IMR-90 (cell line): ENCODE measurements at regions not wholly inside any gene's neighbourhood (a gene's known extent, or its start where the extent isn't known, plus 50 kb on each side); places are given as distances from the start of the nearest gene placed in this dataset.

ENCODE experiments used
- ATAC-seq: fragments of 200-7000 bp; cut with Tn5 transposase; 2 replicates; pipeline ENCODE4 v1.9.1; 2020; ENCODE audit warnings: low read depth, mild to moderate bottlenecking, moderate library complexity
- BruUV-seq: library from RNA; stranded (reverse); fragments of 400-500 nt; replicated peaks from 2 replicates; lab custom pipeline; 2021; lab: Mats Ljungman, UMichigan
- CTCF ChIA-PET: fragments of 300-600 bp; formaldehyde crosslinking; extraction: SDS; loops from one replicate; lab custom pipeline; 2021; ENCODE audit warnings: antibody characterized with exemption; lab: Yijun Ruan, JAX
- POLR2A ChIA-PET: fragments of 300-600 bp; sonication (Branson Sonifier 250); formaldehyde crosslinking; loops from one replicate; lab custom pipeline; 2022; ENCODE audit warnings: antibody characterized with exemption; ENCODE audit not compliant: unreplicated experiment; lab: Charles Lee
- DNase-seq: peaks from one replicate; pipeline ENCODE4 v3.0.0; 2013
- H2AFZ ChIP-seq: replicated peaks from 2 replicates; pipeline ENCODE3; 2013; ENCODE audit warnings: low read length, mild to moderate bottlenecking; ENCODE audit not compliant: poor library complexity
- H2AK5ac ChIP-seq: 2 replicates; pipeline ENCODE4 v1.6.1; 2013; ENCODE audit warnings: low read depth, low read length, inconsistent platforms
- H2AK9ac ChIP-seq: replicated peaks from 2 replicates; pipeline ENCODE3; 2013; ENCODE audit warnings: mild to moderate bottlenecking, low read depth, low read length, moderate library complexity; ENCODE audit not compliant: poor library complexity
- H2BK120ac ChIP-seq: 2 replicates; pipeline ENCODE4 v1.6.1; 2013; ENCODE audit warnings: low read depth, low read length, inconsistent platforms
- H2BK15ac ChIP-seq: 3 replicates; pipeline ENCODE4 v1.6.1; 2013; ENCODE audit warnings: low read depth, low read length, inconsistent platforms
- H2BK20ac ChIP-seq: 2 replicates; pipeline ENCODE4 v1.6.1; 2013; ENCODE audit warnings: low read depth, mild to moderate bottlenecking, inconsistent platforms, low read length, moderate library complexity
- H2BK5ac ChIP-seq: 2 replicates; pipeline ENCODE4 v1.6.1; 2013; ENCODE audit warnings: mild to moderate bottlenecking, low read depth, low read length, inconsistent platforms; ENCODE audit not compliant: poor library complexity, severe bottlenecking
- H3K14ac ChIP-seq: replicated peaks from 2 replicates; pipeline ENCODE4 v1.6.1; 2013; ENCODE audit warnings: low read depth, low read length, inconsistent platforms
- H3K18ac ChIP-seq: 2 replicates; pipeline ENCODE4 v1.6.1; 2013; ENCODE audit warnings: low read depth, low read length, control low read depth
- H3K23ac ChIP-seq: 2 replicates; pipeline ENCODE4 v1.6.1; 2013; ENCODE audit warnings: low read depth, low read length, inconsistent platforms
- H3K27ac ChIP-seq: 2 replicates; pipeline ENCODE4 v1.5.1; 2013; ENCODE audit warnings: mild to moderate bottlenecking, control low read depth, low read length; ENCODE audit not compliant: insufficient read depth
- H3K27me3 ChIP-seq: 2 replicates; pipeline ENCODE4 v1.6.1; 2013; ENCODE audit warnings: low read length; ENCODE audit not compliant: control insufficient read depth, insufficient read depth
- H3K36me3 ChIP-seq: 2 replicates; pipeline ENCODE4 v1.6.1; 2013; ENCODE audit warnings: low read length, mixed read lengths; ENCODE audit not compliant: control insufficient read depth, insufficient read depth
- H3K4ac ChIP-seq: 2 replicates; pipeline ENCODE4 v1.6.1; 2013; ENCODE audit warnings: low read depth, low read length, inconsistent platforms
- H3K4me1 ChIP-seq: 2 replicates; pipeline ENCODE4 v1.6.1; 2013; ENCODE audit warnings: low read length, mixed read lengths; ENCODE audit not compliant: control insufficient read depth, insufficient read depth
- H3K4me2 ChIP-seq: 2 replicates; pipeline ENCODE4 v1.6.1; 2013; ENCODE audit warnings: low read depth, mild to moderate bottlenecking, control low read depth, low read length, moderate library complexity
- H3K4me3 ChIP-seq: 2 replicates; pipeline ENCODE4 v1.5.1; 2013; ENCODE audit warnings: low read depth, mild to moderate bottlenecking, control low read depth, low read length, moderate library complexity; ENCODE audit not compliant: insufficient read depth
- H3K56ac ChIP-seq: 2 replicates; pipeline ENCODE4 v1.6.1; 2013; ENCODE audit warnings: low read length, inconsistent platforms; ENCODE audit not compliant: insufficient read depth; ENCODE audit errors: extremely low read depth
- H3K79me1 ChIP-seq, 2 experiments: 2 replicates each; pipeline ENCODE4 v1.6.1; 2013; ENCODE audit warnings: low read length in 2 of 2, inconsistent platforms in 1 of 2, low read depth in 1 of 2
- H3K9ac ChIP-seq: 2 replicates; pipeline ENCODE4 v1.6.1; 2013; ENCODE audit warnings: low read depth, low read length, control low read depth
- H3K9me1 ChIP-seq: 2 replicates; pipeline ENCODE4 v1.6.1; 2013; ENCODE audit warnings: low read length, inconsistent platforms; ENCODE audit not compliant: insufficient read depth
- H3K9me3 ChIP-seq: 2 replicates; pipeline ENCODE4 v1.6.1; 2013; ENCODE audit warnings: low read length; ENCODE audit not compliant: control insufficient read depth, insufficient read depth
- H4K20me1 ChIP-seq: 2 replicates; pipeline ENCODE4 v1.6.1; 2013; ENCODE audit warnings: low read length, inconsistent platforms; ENCODE audit not compliant: insufficient read depth
- H4K5ac ChIP-seq: 2 replicates; pipeline ENCODE4 v1.6.1; 2013; ENCODE audit warnings: mild to moderate bottlenecking, low read depth, low read length, control low read depth
- H4K8ac ChIP-seq, 2 experiments: 2 replicates each; pipeline ENCODE4 v1.6.1; 2013; ENCODE audit warnings: low read depth in 2 of 2, low read length in 2 of 2, control low read depth in 1 of 2, inconsistent platforms in 1 of 2
- H4K91ac ChIP-seq: 2 replicates; pipeline ENCODE4 v1.6.1; 2013; ENCODE audit warnings: low read depth, low read length, inconsistent platforms; ENCODE audit not compliant: insufficient read depth
- BHLHE40 ChIP-seq: fragments of 150-350 bp; IDR thresholded peaks from 2 replicates; pipeline ENCODE4 v1.6.1; 2016; ENCODE audit warnings: mild to moderate bottlenecking, low read depth, low read length
- CEBPB ChIP-seq: IDR thresholded peaks from 2 replicates; pipeline ENCODE4 v1.6.1; 2012; ENCODE audit warnings: low read depth, low read length, improper control_type of control experiment
- CHD1 ChIP-seq: IDR thresholded peaks from 2 replicates; pipeline ENCODE4 v1.6.1; 2012; ENCODE audit warnings: low read depth, low read length, improper control_type of control experiment
- FOS ChIP-seq: fragments of 150-350 bp; IDR thresholded peaks from 2 replicates; pipeline ENCODE4 v1.6.1; 2016; ENCODE audit warnings: low read depth, low read length
- MAFK ChIP-seq: IDR thresholded peaks from 2 replicates; pipeline ENCODE4 v1.6.1; 2012; ENCODE audit warnings: low read depth, low read length, improper control_type of control experiment
- MAZ ChIP-seq: IDR thresholded peaks from 2 replicates; pipeline ENCODE4 v1.6.1; 2012; ENCODE audit warnings: low read depth, mild to moderate bottlenecking, low read length, improper control_type of control experiment, moderate library complexity, borderline replicate concordance
- MXI1 ChIP-seq: IDR thresholded peaks from 2 replicates; pipeline ENCODE4 v1.6.1; 2012; ENCODE audit warnings: low read depth, mild to moderate bottlenecking, low read length, moderate library complexity, borderline replicate concordance
- NFE2L2 ChIP-seq: fragments of 150-350 bp; IDR thresholded peaks from 2 replicates; pipeline ENCODE4 v1.6.1; 2016; ENCODE audit warnings: low read depth, mild to moderate bottlenecking, low read length
- POLR2A ChIP-seq: IDR thresholded peaks from 2 replicates; pipeline ENCODE4 v1.6.1; 2012; ENCODE audit warnings: mild to moderate bottlenecking, low read depth, low read length
- RAD21 ChIP-seq: IDR thresholded peaks from 2 replicates; pipeline ENCODE4 v1.6.1; 2012; ENCODE audit warnings: low read length, improper control_type of control experiment
- RCOR1 ChIP-seq: IDR thresholded peaks from 2 replicates; pipeline ENCODE4 v1.6.1; 2012; ENCODE audit warnings: mild to moderate bottlenecking, low read length, improper control_type of control experiment; ENCODE audit not compliant: insufficient replicate concordance
- RFX5 ChIP-seq: IDR thresholded peaks from 2 replicates; pipeline ENCODE4 v1.8.0; 2012; ENCODE audit warnings: low read depth, mild to moderate bottlenecking, low read length, moderate library complexity
- SMC3 ChIP-seq: fragments of 150-350 bp; IDR thresholded peaks from 2 replicates; pipeline ENCODE4 v1.6.1; 2016; ENCODE audit warnings: low read depth, mild to moderate bottlenecking, antibody characterized with exemption, low read length, moderate library complexity
- WGBS, 2 experiments: methylation state at CpG; one replicate each; pipeline versions ENCODE4 v1.1.5 to v1.1.7; 2013; ENCODE audit warnings: missing lambda C conversion rate in 2 of 2; ENCODE audit not compliant: insufficient read length in 1 of 2; ENCODE audit errors: extremely low coverage in 2 of 2; 5-methylcytosine and 5-hydroxymethylcytosine counted together
- dilution Hi-C: fragments of 300-500 bp; cut with HindIII; formaldehyde crosslinking; loops from one replicate; pipeline ENCODE4 v1.14.3; 2018; ENCODE audit warnings: low sequenced_read_pairs; ENCODE audit not compliant: unreplicated experiment
- in situ Hi-C: fragments of 300-500 bp; cut with MboI; formaldehyde crosslinking; loops from 3 replicates; pipeline ENCODE4 v1.14.3; 2019; ENCODE audit warnings: low sequenced_read_pairs, inconsistent platforms, mixed read lengths
- intact Hi-C: fragments of 100-400 bp; cut with micrococcal nuclease; formaldehyde crosslinking; loops from 2 replicates; pipeline ENCODE4 v1.10.0; 2022
- TF ChIP-seq, protein P1 (sequence below): fragments of 150-350 bp; IDR thresholded peaks from 2 replicates; pipeline ENCODE4 v1.6.1; 2017; ENCODE audit warnings: mild to moderate bottlenecking, antibody characterized with exemption, low read length, low read depth
- TF ChIP-seq, protein P2 (sequence below): fragments of 150-350 bp; IDR thresholded peaks from 2 replicates; pipeline ENCODE4 v1.6.1; 2016; ENCODE audit warnings: low read depth, mild to moderate bottlenecking, low read length, moderate library complexity, borderline replicate concordance
- TF ChIP-seq, protein P3 (sequence below): conservative IDR thresholded peaks from 2 replicates; pipeline ENCODE4 v1.5.1; 2012; ENCODE audit warnings: mild to moderate bottlenecking, low read depth, low read length, improper control_type of control experiment

DNA sequence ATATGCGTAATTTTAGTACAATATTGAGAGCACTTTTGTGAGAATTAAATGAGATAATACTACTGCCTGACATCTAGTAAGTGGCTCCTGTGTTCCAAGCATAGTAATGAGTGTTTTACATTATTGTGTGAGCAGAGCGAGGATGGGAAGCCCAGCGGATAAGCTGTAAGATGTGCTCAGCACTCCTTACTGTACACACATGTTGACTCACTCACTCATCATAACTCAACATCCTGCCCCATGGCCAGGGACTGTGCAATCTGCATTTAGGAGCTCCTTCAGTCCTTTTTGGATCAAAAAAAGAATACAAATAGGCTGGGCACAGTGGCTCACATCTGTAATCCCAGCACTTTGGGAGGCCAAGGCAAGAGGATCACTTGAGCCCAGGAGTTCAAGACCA lies 72.9 kb upstream of the NEBL start:
- H3K27me3 ChIP-seq, result no peaks in the 10 kb centered on the region
- H3K23ac ChIP-seq, result no peak overlapping the region
- H3K4me2 ChIP-seq, result no peak overlapping the region
- H3K27ac ChIP-seq, result no peak overlapping the region
- H3K4me3 ChIP-seq, result no peak overlapping the region
- no peak overlapping the region for H2BK120ac ChIP-seq
- no peak for TF ChIP-seq SMC3
- no peak for TF ChIP-seq RCOR1
- TF ChIP-seq CHD1, result no peak
- no peak for TF ChIP-seq RFX5
- TF ChIP-seq MAZ, result no peak
- TF ChIP-seq MAFK, result no peak
- no peak for TF ChIP-seq POLR2A
- TF ChIP-seq BHLHE40, result no peak
- TF ChIP-seq, protein P1, sequence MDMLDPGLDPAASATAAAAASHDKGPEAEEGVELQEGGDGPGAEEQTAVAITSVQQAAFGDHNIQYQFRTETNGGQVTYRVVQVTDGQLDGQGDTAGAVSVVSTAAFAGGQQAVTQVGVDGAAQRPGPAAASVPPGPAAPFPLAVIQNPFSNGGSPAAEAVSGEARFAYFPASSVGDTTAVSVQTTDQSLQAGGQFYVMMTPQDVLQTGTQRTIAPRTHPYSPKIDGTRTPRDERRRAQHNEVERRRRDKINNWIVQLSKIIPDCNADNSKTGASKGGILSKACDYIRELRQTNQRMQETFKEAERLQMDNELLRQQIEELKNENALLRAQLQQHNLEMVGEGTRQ, result no peak
- no peak for TF ChIP-seq CEBPB
- no peak for TF ChIP-seq FOS
- TF ChIP-seq RAD21, result no peak
- TF ChIP-seq, protein P2, sequence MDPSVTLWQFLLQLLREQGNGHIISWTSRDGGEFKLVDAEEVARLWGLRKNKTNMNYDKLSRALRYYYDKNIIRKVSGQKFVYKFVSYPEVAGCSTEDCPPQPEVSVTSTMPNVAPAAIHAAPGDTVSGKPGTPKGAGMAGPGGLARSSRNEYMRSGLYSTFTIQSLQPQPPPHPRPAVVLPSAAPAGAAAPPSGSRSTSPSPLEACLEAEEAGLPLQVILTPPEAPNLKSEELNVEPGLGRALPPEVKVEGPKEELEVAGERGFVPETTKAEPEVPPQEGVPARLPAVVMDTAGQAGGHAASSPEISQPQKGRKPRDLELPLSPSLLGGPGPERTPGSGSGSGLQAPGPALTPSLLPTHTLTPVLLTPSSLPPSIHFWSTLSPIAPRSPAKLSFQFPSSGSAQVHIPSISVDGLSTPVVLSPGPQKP, result no peak
- no peak for TF ChIP-seq NFE2L2
- no peak for TF ChIP-seq MXI1
- TF ChIP-seq, protein P3, sequence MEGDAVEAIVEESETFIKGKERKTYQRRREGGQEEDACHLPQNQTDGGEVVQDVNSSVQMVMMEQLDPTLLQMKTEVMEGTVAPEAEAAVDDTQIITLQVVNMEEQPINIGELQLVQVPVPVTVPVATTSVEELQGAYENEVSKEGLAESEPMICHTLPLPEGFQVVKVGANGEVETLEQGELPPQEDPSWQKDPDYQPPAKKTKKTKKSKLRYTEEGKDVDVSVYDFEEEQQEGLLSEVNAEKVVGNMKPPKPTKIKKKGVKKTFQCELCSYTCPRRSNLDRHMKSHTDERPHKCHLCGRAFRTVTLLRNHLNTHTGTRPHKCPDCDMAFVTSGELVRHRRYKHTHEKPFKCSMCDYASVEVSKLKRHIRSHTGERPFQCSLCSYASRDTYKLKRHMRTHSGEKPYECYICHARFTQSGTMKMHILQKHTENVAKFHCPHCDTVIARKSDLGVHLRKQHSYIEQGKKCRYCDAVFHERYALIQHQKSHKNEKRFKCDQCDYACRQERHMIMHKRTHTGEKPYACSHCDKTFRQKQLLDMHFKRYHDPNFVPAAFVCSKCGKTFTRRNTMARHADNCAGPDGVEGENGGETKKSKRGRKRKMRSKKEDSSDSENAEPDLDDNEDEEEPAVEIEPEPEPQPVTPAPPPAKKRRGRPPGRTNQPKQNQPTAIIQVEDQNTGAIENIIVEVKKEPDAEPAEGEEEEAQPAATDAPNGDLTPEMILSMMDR, result no peak
- no peaks in the 10 kb centered on the region for H3K4me1 ChIP-seq
- no peak overlapping the region for H2BK15ac ChIP-seq
- no peak overlapping the region for H3K14ac ChIP-seq
- POLR2A ChIA-PET, result no interaction called here
- H2BK5ac ChIP-seq, result no peak overlapping the region
- ATAC-seq (no peak), DNase-seq (no peak)
- no TSS peak for BruUV-seq
- no CpG with 5 or more reads among the region's 3 CpGs for WGBS, 2 experiments
- H2AFZ ChIP-seq, result no peak overlapping the region
- no peaks in the 10 kb centered on the region for H3K9me3 ChIP-seq
- no peak overlapping the region for H3K18ac ChIP-seq
- no peak overlapping the region for H2AK9ac ChIP-seq
- no peak overlapping the region for H4K91ac ChIP-seq
- no peak overlapping the region for H2BK20ac ChIP-seq
- no peaks in the 10 kb centered on the region for H3K9me1 ChIP-seq
- CTCF ChIA-PET, result no interaction called here
- no peak overlapping the region for H3K56ac ChIP-seq
- intact Hi-C loops, result no loop called here
- dilution Hi-C loops, result no loop called here
- no peak overlapping the region for H3K9ac ChIP-seq
- H3K4ac ChIP-seq, result no peak overlapping the region
- H3K36me3 ChIP-seq, result no peaks in the 10 kb centered on the region
- no peak overlapping the region for H4K5ac ChIP-seq
- no peak overlapping the region for H2AK5ac ChIP-seq
- no peaks in the 10 kb centered on the region for H3K79me1 ChIP-seq
- no peak overlapping the region for H4K8ac ChIP-seq
- in situ Hi-C loops, result no loop called here
- no peaks in the 10 kb centered on the region for H4K20me1 ChIP-seq
